SU-DHL-6 (cell line): ENCODE measurements at regions not wholly inside any gene's neighbourhood (a gene's known extent, or its start where the extent isn't known, plus 50 kb on each side); places are given as distances from the start of the nearest gene placed in this dataset.

ENCODE experiments used
- H2AFZ ChIP-seq: fragments of 200-600 bp; sonication (generic); 2 replicates; pipeline ENCODE4 v1.6.1; 2014; ENCODE audit warnings: low read depth, mild to moderate bottlenecking, moderate library complexity, mixed read lengths, antibody characterized with exemption, low read length; ENCODE audit not compliant: severe bottlenecking
- H3F3A ChIP-seq: fragments of 200-600 bp; shearing (Covaris generic); 2 replicates; pipeline ENCODE4 v1.6.0; 2016; ENCODE audit warnings: antibody characterized with exemption, mild to moderate bottlenecking; ENCODE audit not compliant: insufficient read depth
- H3K27ac ChIP-seq: fragments of 200-600 bp; sonication (generic); 2 replicates; pipeline ENCODE4 v1.5.1; 2016; ENCODE audit warnings: low read depth, mild to moderate bottlenecking, low read length, moderate library complexity, mixed read lengths
- H3K27me3 ChIP-seq: fragments of 200-600 bp; sonication (generic), shearing (Covaris generic); 2 replicates; pipeline ENCODE4 v1.6.0; 2014; ENCODE audit warnings: mild to moderate bottlenecking, low read length
- H3K36me3 ChIP-seq: fragments of 200-600 bp; sonication (generic); 2 replicates; pipeline ENCODE4 v1.6.1; 2014; ENCODE audit warnings: mild to moderate bottlenecking, low read length, mixed read lengths
- H3K4me2 ChIP-seq: fragments of 300-600, 200-600 bp; shearing (Covaris generic), sonication (generic); 2 replicates; pipeline ENCODE4 v1.6.0; 2014; ENCODE audit warnings: low read length, low read depth, mild to moderate bottlenecking; ENCODE audit not compliant: poor library complexity, severe bottlenecking
- H3K4me3 ChIP-seq: fragments of 200-600 bp; sonication (generic); 2 replicates; pipeline ENCODE4 v1.5.1; 2014; ENCODE audit warnings: antibody characterized with exemption, low read length, mild to moderate bottlenecking, mixed read lengths; ENCODE audit not compliant: insufficient read depth, poor library complexity, severe bottlenecking
- H3K79me2 ChIP-seq: fragments of 200-600 bp; sonication (generic); 2 replicates; pipeline ENCODE4 v1.6.1; 2014; ENCODE audit warnings: mild to moderate bottlenecking, low read length, moderate library complexity; ENCODE audit not compliant: insufficient read depth
- H3K9ac ChIP-seq: fragments of 200-600 bp; sonication (generic); 2 replicates; pipeline ENCODE4 v1.7.0; 2014; ENCODE audit warnings: mild to moderate bottlenecking, low read length
- H3K9me2 ChIP-seq: fragments of 200-600 bp; sonication (generic); replicated peaks from 2 replicates; pipeline ENCODE4 v1.6.1; 2014; ENCODE audit warnings: low read length; ENCODE audit not compliant: insufficient read depth
- H3K9me3 ChIP-seq: fragments of 200-600 bp; sonication (generic); 2 replicates; pipeline ENCODE4 v1.6.1; 2014; ENCODE audit warnings: low read length, mixed read lengths; ENCODE audit not compliant: insufficient read depth
- H4K20me1 ChIP-seq: fragments of 200-600 bp; sonication (generic); 2 replicates; pipeline ENCODE4 v1.6.1; 2014; ENCODE audit warnings: low read depth, mild to moderate bottlenecking, antibody characterized with exemption, low read length, moderate library complexity, mixed read lengths
- CTCF ChIP-seq: fragments of 200-600 bp; sonication (generic); IDR thresholded peaks from one replicate; pipeline ENCODE4 v1.5.1; 2017; ENCODE audit warnings: antibody characterized with exemption, mild to moderate bottlenecking, low read length, moderate library complexity; ENCODE audit not compliant: insufficient read depth, poor library complexity, severe bottlenecking
- EZH2phosphoT487 ChIP-seq: fragments of 200-600 bp; sonication (generic), shearing (Covaris generic); conservative IDR thresholded peaks from 2 replicates; pipeline ENCODE4 v1.6.1; 2018; ENCODE audit warnings: mild to moderate bottlenecking, antibody characterized with exemption, low read length, moderate library complexity, mixed read lengths

- Histone ChIP-seq H3K9me2 (no peaks in the 10 kb centered on the region), H3F3A (no peaks in the 10 kb centered on the region), H3K27ac (no peak overlapping the region), H2AFZ (no peak overlapping the region), H3K4me2 (no peak overlapping the region), H3K36me3 (no peaks in the 10 kb centered on the region), H3K9me3 (no peaks in the 10 kb centered on the region), H3K27me3 (no peaks in the 10 kb centered on the region), H3K79me2 (no peaks in the 10 kb centered on the region), H3K4me3 (no peak overlapping the region), H3K9ac (no peak overlapping the region), H4K20me1 (no peaks in the 10 kb centered on the region)
- TF ChIP-seq EZH2phosphoT487 = no peak
- TF ChIP-seq CTCF = no peak
These were observed 1052.2 kb upstream of the SPRY2 start for GRCh38 chr13:81393110-81393509.

GRCh38 chr13:81388400-81388799, 1047.5 kb upstream of the SPRY2 start:
- Histone ChIP-seq H3K9ac (no peak overlapping the region), H3F3A (no peaks in the 10 kb centered on the region), H3K36me3 (0 out of 2 replicates have a peak, but pooled peaks cover 3% of the 10 kb centered on the region), H3K79me2 (no peaks in the 10 kb centered on the region), H2AFZ (no peak overlapping the region), H3K27ac (no peak overlapping the region), H3K4me3 (no peak overlapping the region), H4K20me1 (no peaks in the 10 kb centered on the region), H3K9me3 (no peaks in the 10 kb centered on the region), H3K27me3 (no peaks in the 10 kb centered on the region), H3K4me2 (no peak overlapping the region), H3K9me2 (no peaks in the 10 kb centered on the region)
- no peak for TF ChIP-seq EZH2phosphoT487
- TF ChIP-seq CTCF = no peak

GRCh38 chr13:81383444-81383843, 1042.5 kb upstream of the SPRY2 start:
- TF ChIP-seq CTCF (no peak), EZH2phosphoT487 (no peak)
- H3K4me2 ChIP-seq = no peak overlapping the region
- peaks cover 3% of the 10 kb centered on the region; the same call in 1 of the 2 replicates for H3K36me3 ChIP-seq
- no peaks in the 10 kb centered on the region for H3K9me2 ChIP-seq
- H3K9me3 ChIP-seq = no peaks in the 10 kb centered on the region
- H3F3A ChIP-seq = no peaks in the 10 kb centered on the region
- no peak overlapping the region for H3K9ac ChIP-seq
- no peak overlapping the region for H3K27ac ChIP-seq
- H3K27me3 ChIP-seq = no peaks in the 10 kb centered on the region
- no peaks in the 10 kb centered on the region for H3K79me2 ChIP-seq
- no peaks in the 10 kb centered on the region for H4K20me1 ChIP-seq
- H3K4me3 ChIP-seq = no peak overlapping the region
- no peak overlapping the region for H2AFZ ChIP-seq
